ENCODE measurements at regions not wholly inside any gene's neighbourhood (a gene's known extent, or its start where the extent isn't known, plus 50 kb on each side); places are given as distances from the start of the nearest gene placed in this dataset.

GRCh38 chr6:120876931-120877330 is 457.3 kb downstream of the TBC1D32 start:
- H3K4me1 Mint-ChIP-seq (ENCODE audit: low read depth): no peaks in the 10 kb centered on the region
- no peak overlapping the region for H3K4me3 Mint-ChIP-seq
- H3K9me3 Mint-ChIP-seq: no peaks in the 10 kb centered on the region
- H3K27ac Mint-ChIP-seq: no peak overlapping the region
- no peak for DNase-seq
- H3K36me3 Mint-ChIP-seq (ENCODE audit: low read depth): no peaks in the 10 kb centered on the region
- H3K27me3 Mint-ChIP-seq: no peaks in the 10 kb centered on the region

- DNase-seq: no peak
- Mint-ChIP-seq H3K27ac (no peak overlapping the region), H3K4me3 (no peak overlapping the region), H3K36me3 (ENCODE audit: low read depth) (no peaks in the 10 kb centered on the region), H3K27me3 (no peaks in the 10 kb centered on the region), H3K9me3 (no peaks in the 10 kb centered on the region), H3K4me1 (ENCODE audit: low read depth) (no peaks in the 10 kb centered on the region)
These were observed 457.9 kb downstream of the TBC1D32 start for GRCh38 chr6:120876424-120876823.

GRCh38 chr6:120875900-120876299 is 458.4 kb downstream of the TBC1D32 start:
- no peaks in the 10 kb centered on the region for H3K36me3 Mint-ChIP-seq (ENCODE audit: low read depth)
- DNase-seq: no peak
- H3K27me3 Mint-ChIP-seq: no peaks in the 10 kb centered on the region
- H3K27ac Mint-ChIP-seq: no peak overlapping the region
- H3K4me1 Mint-ChIP-seq (ENCODE audit: low read depth): no peaks in the 10 kb centered on the region
- H3K9me3 Mint-ChIP-seq: no peaks in the 10 kb centered on the region
- H3K4me3 Mint-ChIP-seq: no peak overlapping the region

- DNase-seq: no peak
- Mint-ChIP-seq H3K27ac (no peak overlapping the region), H3K9me3 (no peaks in the 10 kb centered on the region), H3K4me3 (no peak overlapping the region), H3K27me3 (no peaks in the 10 kb centered on the region), H3K36me3 (ENCODE audit: low read depth) (no peaks in the 10 kb centered on the region), H3K4me1 (ENCODE audit: low read depth) (no peaks in the 10 kb centered on the region)
These were observed 459.9 kb downstream of the TBC1D32 start for GRCh38 chr6:120874422-120874821.

- H3K4me1 Mint-ChIP-seq (ENCODE audit: low read depth): no peaks in the 10 kb centered on the region
- H3K27me3 Mint-ChIP-seq: no peaks in the 10 kb centered on the region
- no peak overlapping the region for H3K27ac Mint-ChIP-seq
These were observed 461.0 kb downstream of the TBC1D32 start for GRCh38 chr6:120873125-120873865.

GRCh38 chr6:120872262-120872578 is 462.1 kb downstream of the TBC1D32 start:
- H3K27ac Mint-ChIP-seq: no peak overlapping the region
- DNase-seq: no peak
- H3K36me3 Mint-ChIP-seq (ENCODE audit: low read depth): no peaks in the 10 kb centered on the region
- no peaks in the 10 kb centered on the region for H3K9me3 Mint-ChIP-seq
- no peaks in the 10 kb centered on the region for H3K4me1 Mint-ChIP-seq (ENCODE audit: low read depth)
- H3K4me3 Mint-ChIP-seq: no peak overlapping the region
- no peaks in the 10 kb centered on the region for H3K27me3 Mint-ChIP-seq

More at GRCh38 chr6:120873125-120873865, 461.0 kb downstream of the TBC1D32 start:
- Mint-ChIP-seq H3K4me3 (no peak overlapping the region), H3K36me3 (ENCODE audit: low read depth) (no peaks in the 10 kb centered on the region), H3K9me3 (no peaks in the 10 kb centered on the region)
- no peak for DNase-seq

- Mint-ChIP-seq H3K4me1 (ENCODE audit: low read depth) (no peaks in the 10 kb centered on the region), H3K4me3 (no peak overlapping the region), H3K9me3 (no peaks in the 10 kb centered on the region), H3K27ac (no peak overlapping the region), H3K36me3 (ENCODE audit: low read depth) (no peaks in the 10 kb centered on the region), H3K27me3 (no peaks in the 10 kb centered on the region)
- no peak for DNase-seq
These were observed 462.6 kb downstream of the TBC1D32 start for GRCh38 chr6:120871416-120872261.

- H3K36me3 Mint-ChIP-seq (ENCODE audit: low read depth): no peaks in the 10 kb centered on the region
These were observed 464.9 kb downstream of the TBC1D32 start for GRCh38 chr6:120869397-120869796.

GRCh38 chr6:120857422-120857821 is 476.9 kb downstream of the TBC1D32 start:
- no peaks in the 10 kb centered on the region for H3K9me3 Mint-ChIP-seq
- no peaks in the 10 kb centered on the region for H3K36me3 Mint-ChIP-seq (ENCODE audit: low read depth)
- DNase-seq: no peak
- H3K27me3 Mint-ChIP-seq: no peaks in the 10 kb centered on the region
- H3K4me1 Mint-ChIP-seq (ENCODE audit: low read depth): no peaks in the 10 kb centered on the region
- H3K4me3 Mint-ChIP-seq: no peak overlapping the region
- H3K27ac Mint-ChIP-seq: no peak overlapping the region

More at GRCh38 chr6:120869397-120869796, 464.9 kb downstream of the TBC1D32 start:
- Mint-ChIP-seq H3K9me3 (no peaks in the 10 kb centered on the region), H3K27ac (no peak overlapping the region), H3K4me3 (no peak overlapping the region), H3K4me1 (ENCODE audit: low read depth) (no peaks in the 10 kb centered on the region), H3K27me3 (no peaks in the 10 kb centered on the region)
- DNase-seq: no peak

GRCh38 chr6:120854583-120854982 is 479.7 kb downstream of the TBC1D32 start:
- Mint-ChIP-seq H3K4me1 (ENCODE audit: low read depth) (no peaks in the 10 kb centered on the region), H3K9me3 (no peaks in the 10 kb centered on the region), H3K4me3 (no peak overlapping the region), H3K27ac (no peak overlapping the region), H3K27me3 (no peaks in the 10 kb centered on the region), H3K36me3 (ENCODE audit: low read depth) (no peaks in the 10 kb centered on the region)
- DNase-seq: no peak

- DNase-seq: no peak
- H3K27ac Mint-ChIP-seq: no peak overlapping the region
- H3K4me1 Mint-ChIP-seq (ENCODE audit: low read depth): no peaks in the 10 kb centered on the region
- no peak overlapping the region for H3K4me3 Mint-ChIP-seq
- H3K9me3 Mint-ChIP-seq: no peaks in the 10 kb centered on the region
- H3K27me3 Mint-ChIP-seq: no peaks in the 10 kb centered on the region
- no peaks in the 10 kb centered on the region for H3K36me3 Mint-ChIP-seq (ENCODE audit: low read depth)
These were observed 480.8 kb downstream of the TBC1D32 start for GRCh38 chr6:120853489-120853888.

GRCh38 chr6:120852293-120852849 is 481.9 kb downstream of the TBC1D32 start:
- Mint-ChIP-seq H3K9me3 (no peaks in the 10 kb centered on the region), H3K27me3 (no peaks in the 10 kb centered on the region), H3K36me3 (ENCODE audit: low read depth) (no peaks in the 10 kb centered on the region), H3K27ac (no peak overlapping the region), H3K4me3 (no peak overlapping the region), H3K4me1 (ENCODE audit: low read depth) (no peaks in the 10 kb centered on the region)
- no peak for DNase-seq

GRCh38 chr6:120826253-120826652 is 508.0 kb downstream of the TBC1D32 start:
- Mint-ChIP-seq H3K27me3 (no peaks in the 10 kb centered on the region), H3K27ac (no peak overlapping the region), H3K36me3 (ENCODE audit: low read depth) (no peaks in the 10 kb centered on the region), H3K4me1 (ENCODE audit: low read depth) (no peaks in the 10 kb centered on the region), H3K9me3 (no peaks in the 10 kb centered on the region), H3K4me3 (no peak overlapping the region)
- no peak for DNase-seq

GRCh38 chr6:120816794-120817193 is 517.5 kb downstream of the TBC1D32 start:
- no peak for DNase-seq
- H3K27me3 Mint-ChIP-seq: no peaks in the 10 kb centered on the region
- H3K27ac Mint-ChIP-seq: no peak overlapping the region
- no peaks in the 10 kb centered on the region for H3K4me1 Mint-ChIP-seq (ENCODE audit: low read depth)
- no peaks in the 10 kb centered on the region for H3K36me3 Mint-ChIP-seq (ENCODE audit: low read depth)
- H3K9me3 Mint-ChIP-seq: peaks cover 2% of the 10 kb centered on the region
- H3K4me3 Mint-ChIP-seq: no peak overlapping the region

GRCh38 chr6:120805276-120805675 is 529.0 kb downstream of the TBC1D32 start:
- Mint-ChIP-seq H3K27ac (no peak overlapping the region), H3K27me3 (no peaks in the 10 kb centered on the region), H3K36me3 (ENCODE audit: low read depth) (no peaks in the 10 kb centered on the region), H3K4me1 (ENCODE audit: low read depth) (no peaks in the 10 kb centered on the region), H3K4me3 (no peak overlapping the region), H3K9me3 (peaks cover 2% of the 10 kb centered on the region)
- no peak for DNase-seq
